ENCODE measurements at regions not wholly inside any gene's neighbourhood (a gene's known extent, or its start where the extent isn't known, plus 50 kb on each side); places are given as distances from the start of the nearest gene placed in this dataset.
"Not testable (repeated sequence)": the region's sequence is repeated elsewhere in the genome, so short reads cannot be mapped to it uniquely, and the experiment has no call there.

DNA sequence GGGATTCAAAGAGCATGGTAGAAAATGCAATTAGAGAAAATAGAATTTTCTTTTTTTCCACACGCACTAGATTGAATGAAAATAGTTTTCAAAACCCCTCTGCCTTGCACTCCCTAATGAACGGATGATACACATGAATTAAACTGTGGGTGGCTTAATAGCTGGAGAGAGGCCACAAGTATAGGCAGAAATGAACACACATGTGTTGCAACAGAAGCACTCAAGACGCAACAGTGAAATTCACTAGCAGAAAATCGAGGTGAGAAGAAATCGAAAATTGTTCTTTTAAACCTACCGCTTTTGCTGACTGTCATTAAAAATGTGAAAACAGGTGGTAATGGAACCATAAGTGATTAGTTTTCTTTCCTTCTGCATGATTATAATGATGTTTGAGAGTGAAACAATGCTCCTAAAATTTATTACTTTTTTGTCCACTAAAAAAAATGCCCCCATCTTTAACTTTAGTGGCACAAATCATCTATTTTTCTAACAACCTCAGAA is 59.3 kb upstream of the GPCPD1 start:
- DNase-seq (ENCODE audit: low read depth), result no peak
- H3K4me3 ChIP-seq (ENCODE audit: control insufficient read depth, low read depth, low read length), result no peak overlapping the region
- TF ChIP-seq, protein P1, sequence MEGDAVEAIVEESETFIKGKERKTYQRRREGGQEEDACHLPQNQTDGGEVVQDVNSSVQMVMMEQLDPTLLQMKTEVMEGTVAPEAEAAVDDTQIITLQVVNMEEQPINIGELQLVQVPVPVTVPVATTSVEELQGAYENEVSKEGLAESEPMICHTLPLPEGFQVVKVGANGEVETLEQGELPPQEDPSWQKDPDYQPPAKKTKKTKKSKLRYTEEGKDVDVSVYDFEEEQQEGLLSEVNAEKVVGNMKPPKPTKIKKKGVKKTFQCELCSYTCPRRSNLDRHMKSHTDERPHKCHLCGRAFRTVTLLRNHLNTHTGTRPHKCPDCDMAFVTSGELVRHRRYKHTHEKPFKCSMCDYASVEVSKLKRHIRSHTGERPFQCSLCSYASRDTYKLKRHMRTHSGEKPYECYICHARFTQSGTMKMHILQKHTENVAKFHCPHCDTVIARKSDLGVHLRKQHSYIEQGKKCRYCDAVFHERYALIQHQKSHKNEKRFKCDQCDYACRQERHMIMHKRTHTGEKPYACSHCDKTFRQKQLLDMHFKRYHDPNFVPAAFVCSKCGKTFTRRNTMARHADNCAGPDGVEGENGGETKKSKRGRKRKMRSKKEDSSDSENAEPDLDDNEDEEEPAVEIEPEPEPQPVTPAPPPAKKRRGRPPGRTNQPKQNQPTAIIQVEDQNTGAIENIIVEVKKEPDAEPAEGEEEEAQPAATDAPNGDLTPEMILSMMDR (IDR thresholded peaks at IDR 0.05; ENCODE audit: control insufficient read depth, insufficient read depth, low read depth, low read length, missing control alignments), result no peak

DNA sequence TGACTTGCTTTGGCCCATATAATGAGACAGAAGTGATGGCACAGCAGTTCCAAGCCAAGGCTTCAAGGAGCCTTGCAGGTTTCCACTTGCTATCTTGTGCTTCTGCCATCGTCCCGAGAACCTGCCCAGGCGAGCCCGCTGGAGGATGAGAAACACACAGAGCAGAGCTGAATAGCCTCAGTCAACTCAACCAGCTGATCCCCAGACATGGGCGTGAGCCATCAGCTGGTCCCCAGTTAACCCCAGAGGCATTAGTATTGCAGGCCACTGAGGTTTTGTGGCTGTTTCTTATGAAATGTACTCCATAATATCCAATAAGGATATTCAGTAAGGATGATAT is 57.7 kb upstream of the GPCPD1 start:
- TF ChIP-seq, protein P1 (IDR thresholded peaks at IDR 0.05; ENCODE audit: control insufficient read depth, insufficient read depth, low read depth, low read length, missing control alignments), result no peak
- no peak for DNase-seq (ENCODE audit: low read depth)
- no peak overlapping the region for H3K4me3 ChIP-seq (ENCODE audit: control insufficient read depth, low read depth, low read length)

DNA sequence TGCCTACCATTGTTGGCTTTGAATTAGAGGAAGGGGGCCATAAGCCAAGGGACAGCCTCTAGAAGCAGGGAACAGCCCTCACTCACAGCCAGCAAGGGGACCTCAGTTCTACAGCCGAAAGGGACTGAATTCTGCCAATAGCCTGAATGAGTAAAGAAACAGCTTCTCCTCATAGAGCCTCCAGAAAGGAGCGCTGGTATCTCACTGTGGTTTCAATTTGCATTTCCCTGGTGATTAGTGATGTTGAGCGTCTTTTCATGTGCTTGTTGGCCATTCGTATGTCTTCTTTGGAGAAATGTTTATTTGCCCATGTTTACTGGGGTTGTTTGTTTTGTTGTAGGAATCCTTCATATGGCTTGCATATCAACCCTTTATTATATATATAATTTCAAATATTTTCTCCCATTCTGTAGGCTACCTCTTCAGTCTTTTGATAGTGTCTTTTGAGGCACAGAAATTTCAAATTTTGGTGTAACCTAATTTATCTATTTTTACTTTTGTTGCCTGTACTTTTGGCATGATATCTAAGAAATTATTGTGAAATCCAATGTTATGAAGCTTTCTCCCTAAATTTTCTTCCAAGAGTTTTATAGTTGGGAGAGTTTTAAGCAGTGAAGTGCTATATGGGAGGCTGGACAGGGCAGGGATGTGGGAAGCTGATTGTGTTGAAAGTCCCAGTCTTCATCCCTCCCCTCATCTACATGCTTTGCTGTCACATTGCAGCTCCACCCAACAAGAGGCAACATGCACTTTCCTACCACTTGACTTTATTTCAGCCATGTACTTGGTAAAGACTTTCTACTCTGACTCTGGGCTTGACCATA is 57.1 kb upstream of the GPCPD1 start:
- no peak for DNase-seq (ENCODE audit: low read depth)
- no peak overlapping the region for H3K4me3 ChIP-seq (ENCODE audit: control insufficient read depth, low read depth, low read length)
- TF ChIP-seq, protein P1 (IDR thresholded peaks at IDR 0.05; ENCODE audit: control insufficient read depth, insufficient read depth, low read depth, low read length, missing control alignments), result no peak

DNA sequence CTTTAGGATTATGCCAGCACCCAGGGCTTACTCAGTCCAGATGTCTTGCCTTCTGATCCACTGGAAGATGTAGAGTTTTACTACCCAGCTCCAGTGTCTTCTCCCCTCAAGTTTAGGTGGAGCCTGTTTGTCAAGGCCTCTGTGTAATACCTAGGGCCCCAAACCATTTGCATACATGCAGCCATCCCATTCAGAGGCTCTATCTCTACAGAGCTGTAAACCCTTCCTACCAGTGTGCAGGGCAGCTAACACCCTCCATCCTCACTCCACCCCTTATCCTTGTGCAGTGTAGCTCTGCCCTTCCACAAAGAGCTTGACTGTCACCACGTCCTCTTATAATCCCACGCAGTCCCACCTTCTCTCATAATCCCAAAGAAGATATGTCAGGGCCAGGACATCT is 54.6 kb upstream of the GPCPD1 start:
- H3K4me3 ChIP-seq (ENCODE audit: control insufficient read depth, low read depth, low read length), result no peak overlapping the region
- TF ChIP-seq, protein P1 (IDR thresholded peaks at IDR 0.05; ENCODE audit: control insufficient read depth, insufficient read depth, low read depth, low read length, missing control alignments), result no peak
- DNase-seq (ENCODE audit: low read depth), result no peak

DNA sequence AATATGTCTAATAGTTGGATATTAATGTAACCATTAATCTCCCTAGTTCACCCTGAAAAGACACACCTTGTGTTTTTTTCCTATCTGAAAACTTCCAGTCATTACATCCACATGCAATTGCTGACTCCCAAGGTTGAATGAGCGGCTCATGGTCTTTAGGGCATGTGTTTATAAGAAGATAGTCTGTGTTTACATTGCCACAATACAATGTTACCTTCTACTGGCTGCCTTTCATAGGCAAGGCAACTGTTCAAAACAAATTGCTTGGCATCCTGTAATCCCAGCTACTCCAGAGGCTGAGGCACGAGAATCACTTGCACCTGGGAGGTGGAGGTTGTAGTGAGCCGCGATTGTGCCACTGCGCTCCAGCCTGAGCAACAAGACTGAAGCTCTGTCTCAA is 52.6 kb upstream of the GPCPD1 start:
- DNase-seq (ENCODE audit: low read depth), result no peak
- TF ChIP-seq, protein P1 (IDR thresholded peaks at IDR 0.05; ENCODE audit: control insufficient read depth, insufficient read depth, low read depth, low read length, missing control alignments), result no peak
- no peak overlapping the region for H3K4me3 ChIP-seq (ENCODE audit: control insufficient read depth, low read depth, low read length)

DNA sequence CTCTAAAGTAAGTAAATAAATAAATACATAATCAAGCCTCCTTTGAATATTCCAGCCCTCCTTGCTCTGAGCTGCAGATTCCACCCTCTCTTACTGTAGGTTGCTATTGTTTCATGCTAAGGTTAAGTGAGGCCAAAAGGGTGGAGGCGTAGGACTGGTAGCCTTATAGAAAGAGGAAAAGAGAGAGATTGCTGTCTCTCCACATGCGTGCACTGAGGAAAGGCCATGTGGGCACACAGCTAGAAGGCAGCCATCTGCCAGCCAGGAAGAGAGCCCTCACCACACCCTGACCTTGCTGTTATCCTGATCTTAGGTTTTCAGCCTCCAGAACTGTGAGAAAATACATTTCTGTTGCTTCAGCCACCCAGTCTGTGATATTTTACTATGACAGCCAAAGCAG is 52.0 kb upstream of the GPCPD1 start:
- no peak for DNase-seq (ENCODE audit: low read depth)
- TF ChIP-seq, protein P1 (IDR thresholded peaks at IDR 0.05; ENCODE audit: control insufficient read depth, insufficient read depth, low read depth, low read length, missing control alignments), result no peak
- no peak overlapping the region for H3K4me3 ChIP-seq (ENCODE audit: control insufficient read depth, low read depth, low read length)

DNA sequence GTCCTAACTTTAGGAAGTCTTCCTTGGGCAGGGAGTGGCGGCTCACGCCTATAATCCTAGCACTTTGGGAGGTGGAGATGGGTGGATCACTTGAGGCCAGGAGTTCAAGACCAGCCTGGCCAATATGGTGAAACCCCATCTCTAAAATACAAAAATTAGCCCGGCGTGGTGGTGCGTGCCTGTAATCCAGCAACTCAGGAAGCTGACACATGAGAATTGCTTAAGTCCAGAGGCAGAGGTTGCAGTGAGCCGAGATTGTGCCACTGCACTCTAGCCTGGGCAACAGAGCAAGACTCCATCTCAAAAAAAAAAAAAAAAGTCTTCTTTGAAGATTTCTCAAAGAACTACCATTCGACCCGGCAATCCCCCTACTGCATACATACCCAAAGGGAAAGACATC is 50.0 kb upstream of the GPCPD1 start:
- H3K4me3 ChIP-seq (ENCODE audit: control insufficient read depth, low read depth, low read length); DNase-seq (ENCODE audit: low read depth): not testable (repeated sequence)

Data from AG09309 (cell line).